DND-41 (cell line): ENCODE measurements at regions not wholly inside any gene's neighbourhood (a gene's known extent, or its start where the extent isn't known, plus 50 kb on each side); places are given as distances from the start of the nearest gene placed in this dataset.
"Not testable (repeated sequence)": the region's sequence is repeated elsewhere in the genome, so short reads cannot be mapped to it uniquely, and the experiment has no call there.

Experiments
- EZH2 ChIP-seq: IDR thresholded peaks from 3 replicates; pipeline ENCODE4 v1.6.1; 2012; ENCODE audit warnings: borderline replicate concordance, low read depth, mild to moderate bottlenecking, moderate library complexity, low read length, inconsistent platforms; ENCODE audit not compliant: severe bottlenecking
- TF ChIP-seq, protein P1 (sequence below): IDR thresholded peaks from 2 replicates; pipeline ENCODE4 v1.5.1; 2012; ENCODE audit warnings: borderline replicate concordance, low read length, moderate library complexity, mild to moderate bottlenecking; ENCODE audit not compliant: poor library complexity, severe bottlenecking; ENCODE audit errors: extremely low read depth

DNA sequence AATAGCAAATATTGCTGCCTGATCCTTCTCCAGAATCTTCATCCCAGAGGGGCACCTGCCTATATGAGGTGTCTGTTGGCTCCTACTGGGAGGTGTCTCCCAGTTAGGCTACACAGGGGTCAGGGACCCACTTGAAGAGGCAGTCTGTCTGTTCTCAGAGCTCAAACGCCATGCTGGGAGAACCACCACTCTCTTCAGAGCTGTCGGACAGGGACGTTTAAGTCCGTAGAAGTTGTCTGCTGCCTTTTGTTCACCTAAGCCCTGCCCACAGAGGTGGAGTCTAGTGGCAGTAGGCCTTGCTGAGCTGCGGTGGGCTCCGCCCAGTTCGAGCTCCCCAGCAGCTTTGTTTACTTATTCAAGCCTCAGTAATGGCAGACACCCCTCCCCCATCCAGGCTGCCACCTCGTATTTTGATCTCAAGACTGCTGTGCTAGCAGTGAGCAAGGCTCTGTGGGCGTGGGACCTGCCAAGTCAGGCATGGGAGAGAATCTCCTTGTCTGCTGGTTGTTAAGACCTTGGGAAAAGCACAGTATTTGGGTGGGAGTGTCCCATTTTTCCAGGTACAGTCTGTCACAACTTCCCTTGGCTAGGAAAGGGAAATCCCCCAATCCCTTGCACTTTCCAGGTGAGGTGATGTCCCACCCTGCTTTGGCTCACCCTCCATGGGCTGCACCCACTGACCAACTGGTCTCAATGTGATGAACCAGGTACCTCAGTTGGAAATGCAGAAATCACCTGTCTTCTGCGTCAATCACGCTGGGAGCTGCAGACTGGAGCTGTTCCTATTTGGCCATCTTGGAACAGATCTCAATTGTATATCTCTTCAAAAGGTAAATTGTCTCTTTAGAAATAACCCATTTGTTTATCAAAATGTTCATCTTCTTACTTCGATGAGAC, 87.4 kb upstream of the ITPRID2 start:
- TF ChIP-seq, protein P1, sequence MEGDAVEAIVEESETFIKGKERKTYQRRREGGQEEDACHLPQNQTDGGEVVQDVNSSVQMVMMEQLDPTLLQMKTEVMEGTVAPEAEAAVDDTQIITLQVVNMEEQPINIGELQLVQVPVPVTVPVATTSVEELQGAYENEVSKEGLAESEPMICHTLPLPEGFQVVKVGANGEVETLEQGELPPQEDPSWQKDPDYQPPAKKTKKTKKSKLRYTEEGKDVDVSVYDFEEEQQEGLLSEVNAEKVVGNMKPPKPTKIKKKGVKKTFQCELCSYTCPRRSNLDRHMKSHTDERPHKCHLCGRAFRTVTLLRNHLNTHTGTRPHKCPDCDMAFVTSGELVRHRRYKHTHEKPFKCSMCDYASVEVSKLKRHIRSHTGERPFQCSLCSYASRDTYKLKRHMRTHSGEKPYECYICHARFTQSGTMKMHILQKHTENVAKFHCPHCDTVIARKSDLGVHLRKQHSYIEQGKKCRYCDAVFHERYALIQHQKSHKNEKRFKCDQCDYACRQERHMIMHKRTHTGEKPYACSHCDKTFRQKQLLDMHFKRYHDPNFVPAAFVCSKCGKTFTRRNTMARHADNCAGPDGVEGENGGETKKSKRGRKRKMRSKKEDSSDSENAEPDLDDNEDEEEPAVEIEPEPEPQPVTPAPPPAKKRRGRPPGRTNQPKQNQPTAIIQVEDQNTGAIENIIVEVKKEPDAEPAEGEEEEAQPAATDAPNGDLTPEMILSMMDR = not testable (repeated sequence)
- not testable (repeated sequence) for TF ChIP-seq EZH2
